K562 (cell line): ENCODE measurements at regions not wholly inside any gene's neighbourhood (a gene's known extent, or its start where the extent isn't known, plus 50 kb on each side); places are given as distances from the start of the nearest gene placed in this dataset.

Experiments used
- ATAC-seq: fragments of 200-7000 bp; cut with Tn5 transposase; 3 replicates; pipeline ENCODE4 v1.9.1; 2020; ENCODE audit warnings: moderate library complexity
- BruUV-seq: library from RNA; stranded (reverse); fragments of 400-500 nt; replicated peaks from 2 replicates; lab custom pipeline; 2021; lab: Mats Ljungman, UMichigan
- CTCF ChIA-PET: fragments of 300-600 bp; formaldehyde crosslinking; extraction: SDS; loops from one replicate; lab custom pipeline; 2021; ENCODE audit warnings: low intra/inter-chr PET ratio; lab: Yijun Ruan, JAX
- POLR2A ChIA-PET: fragments of 300-600, 350-650 bp; sonication (Branson Sonifier 250); formaldehyde crosslinking; extraction: SDS; loops from one replicate; lab custom pipeline; 2021; ENCODE audit warnings: antibody characterized with exemption, inconsistent platforms; lab: Yijun Ruan, JAX
- DNase-seq, 4 experiments: peaks; one replicate each; pipeline versions ENCODE4 v3.0.0 to v3.0.0-alpha.2; 2011 to 2018; ENCODE audit warnings: low spot score in 3 of 4, mixed read lengths in 3 of 4; ENCODE audit errors: extremely low read depth in 1 of 4
- FAIRE-seq: peaks from 2 replicates; lab custom pipeline; 2011; peaks lifted over from hg19 to GRCh38; lab: Jason Lieb, UNC
- H2AFZ ChIP-seq: 2 replicates; pipeline ENCODE4 v1.6.0; 2011; ENCODE audit warnings: low read depth, low read length, control low read depth, inconsistent platforms
- H3K27ac ChIP-seq: fragments of 200-600 bp; 3 replicates; pipeline ENCODE4 v1.8.0; 2011; ENCODE audit warnings: low read depth, mild to moderate bottlenecking, control low read depth, inconsistent platforms, low read length, moderate library complexity, mixed read lengths; ENCODE audit errors: extremely low read depth
- H3K27me3 ChIP-seq, 2 experiments: fragments of 300-600 bp in 1 of 2; 2 replicates in 1 of 2; 3 replicates in 1 of 2; pipeline versions ENCODE4 v1.6.0 to v1.8.0; 2011; ENCODE audit warnings: inconsistent platforms in 2 of 2, low read length in 2 of 2, mild to moderate bottlenecking in 1 of 2, mixed read lengths in 1 of 2, moderate library complexity in 1 of 2; ENCODE audit not compliant: control insufficient read depth in 2 of 2, insufficient read depth in 2 of 2
- H3K36me3 ChIP-seq: fragments of 300-600 bp; 3 replicates; pipeline ENCODE4 v1.8.0; 2011; ENCODE audit warnings: mild to moderate bottlenecking, low read length, inconsistent platforms; ENCODE audit not compliant: control insufficient read depth, insufficient read depth
- H3K4me1 ChIP-seq, 2 experiments: fragments of 200-600 bp in 1 of 2; replicated peaks in 1 of 2; 2 replicates in 1 of 2; 3 replicates in 1 of 2; pipeline versions ENCODE4 v1.5.1 to v1.8.0; 2011; ENCODE audit warnings: inconsistent platforms in 2 of 2, low read length in 2 of 2, mild to moderate bottlenecking in 1 of 2, mixed read lengths in 1 of 2, moderate library complexity in 1 of 2; ENCODE audit not compliant: control insufficient read depth in 2 of 2, insufficient read depth in 2 of 2
- H3K4me2 ChIP-seq: 2 replicates; pipeline ENCODE4 v1.6.1; 2011; ENCODE audit warnings: low read length, control low read depth, inconsistent platforms, mixed read lengths; ENCODE audit not compliant: insufficient read depth
- H3K4me3 ChIP-seq: fragments of 200-600 bp; sonication (generic), shearing (Covaris generic); 2 replicates; pipeline ENCODE4 v1.5.1; 2016; ENCODE audit warnings: control low read depth, inconsistent platforms
- H3K79me2 ChIP-seq: fragments of 200-600 bp; 3 replicates; pipeline ENCODE4 v1.8.0; 2011; ENCODE audit warnings: low read length, inconsistent platforms; ENCODE audit not compliant: control insufficient read depth, insufficient read depth
- H3K9ac ChIP-seq, 2 experiments: 2 replicates each; pipeline versions ENCODE4 v1.6.0 to v1.6.1; 2011; ENCODE audit warnings: low read depth in 2 of 2, low read length in 2 of 2, control low read depth in 1 of 2, inconsistent platforms in 1 of 2, mild to moderate bottlenecking in 1 of 2, mixed read lengths in 1 of 2; ENCODE audit not compliant: insufficient read depth in 1 of 2
- H3K9me1 ChIP-seq: one replicate; pipeline ENCODE4 v1.6.0; 2011; ENCODE audit warnings: inconsistent platforms, mild to moderate bottlenecking, low read length, moderate library complexity; ENCODE audit not compliant: control insufficient read depth, insufficient read depth
- H3K9me3 ChIP-seq: replicated peaks from 2 replicates; pipeline ENCODE4 v1.5.1; 2011; ENCODE audit warnings: low read depth, low read length, inconsistent platforms; ENCODE audit not compliant: control insufficient read depth, insufficient read depth
- H4K20me1 ChIP-seq: replicated peaks from 2 replicates; pipeline ENCODE4 v1.6.1; 2011; ENCODE audit warnings: low read length, inconsistent platforms, mixed read lengths; ENCODE audit not compliant: control insufficient read depth, insufficient read depth
- BACH1 ChIP-seq: fragments of 200-800 bp; sonication (Bioruptor generic); IDR thresholded peaks from 2 replicates; pipeline ENCODE4 v1.6.1; 2016; ENCODE audit warnings: missing genetic modification characterization, missing compliant biosample characterization
- CREB1 ChIP-seq, 2 experiments: sonication (generic) in 1 of 2; formaldehyde crosslinking in 1 of 2; IDR thresholded peaks; 2 replicates each; pipeline versions ENCODE4 v1.6.1 to v1.8.0; 2012 to 2022; ENCODE audit warnings: inconsistent platforms in 1 of 2, mild to moderate bottlenecking in 1 of 2, missing genetic modification reagents in 1 of 2, moderate library complexity in 1 of 2
- E2F3 ChIP-seq: fragments of 250-450 bp; sonication (Bioruptor Pico); IDR thresholded peaks from 2 replicates; pipeline ENCODE4 v1.4.0; 2020; ENCODE audit warnings: mild to moderate bottlenecking
- E2F6 ChIP-seq, 2 experiments: IDR thresholded peaks; 2 replicates each; pipeline ENCODE4 v1.6.1; 2011; ENCODE audit warnings: borderline replicate concordance in 1 of 2, control low read depth in 1 of 2, low read depth in 1 of 2, low read length in 1 of 2, mild to moderate bottlenecking in 1 of 2, mixed read lengths in 1 of 2, moderate library complexity in 1 of 2; ENCODE audit not compliant: insufficient read depth in 1 of 2, insufficient read length in 1 of 2, poor library complexity in 1 of 2, severe bottlenecking in 1 of 2; ENCODE audit errors: extremely low read depth in 1 of 2
- GABPB2 ChIP-seq: fragments of 250-450 bp; sonication (Bioruptor Pico); conservative IDR thresholded peaks from 2 replicates; pipeline ENCODE4 v1.5.1; 2021; ENCODE audit warnings: mild to moderate bottlenecking
- NFYB ChIP-seq: IDR thresholded peaks from 2 replicates; pipeline ENCODE4 v1.6.1; 2011; ENCODE audit warnings: mild to moderate bottlenecking, moderate library complexity; ENCODE audit not compliant: insufficient read length; ENCODE audit errors: extremely low read depth
- NUFIP1 ChIP-seq: fragments of 450-650 bp; IDR thresholded peaks from 2 replicates; pipeline ENCODE4 v1.6.1; 2018; ENCODE audit not compliant: partially characterized antibody
- RBM17 ChIP-seq: fragments of 200-400 bp; formaldehyde crosslinking; IDR thresholded peaks from 2 replicates; pipeline ENCODE4 v1.6.1; 2017; ENCODE audit warnings: low read depth, mild to moderate bottlenecking, low read length, borderline replicate concordance
- RERE ChIP-seq: sonication (generic); formaldehyde crosslinking; IDR thresholded peaks from 2 replicates; pipeline ENCODE4 v1.8.0; 2023; ENCODE audit warnings: missing genetic modification reagents, mild to moderate bottlenecking, borderline replicate concordance
- TRIM24 ChIP-seq, 2 experiments: fragments of 450-650 bp; IDR thresholded peaks; 2 replicates each; pipeline ENCODE4 v1.6.1; 2016
- ZFP30 ChIP-seq: fragments of 250-450 bp; sonication (Bioruptor Pico); IDR thresholded peaks from 2 replicates; pipeline ENCODE4 v1.8.0; 2022; ENCODE audit warnings: moderate library complexity, mild to moderate bottlenecking, inconsistent platforms, borderline replicate concordance
- ZNF174 ChIP-seq: fragments of 250-450 bp; sonication (Bioruptor Pico); IDR thresholded peaks from 2 replicates; pipeline ENCODE4 v1.4.0; 2020; ENCODE audit warnings: mild to moderate bottlenecking
- ZNF324 ChIP-seq: fragments of 250-450 bp; sonication (Bioruptor Pico); IDR thresholded peaks from 2 replicates; pipeline ENCODE4 v1.4.0; 2020; ENCODE audit warnings: mild to moderate bottlenecking
- ZNF668 ChIP-seq: fragments of 250-450 bp; sonication (Bioruptor Pico); IDR thresholded peaks from 2 replicates; pipeline ENCODE4 v1.8.0; 2022; ENCODE audit warnings: mild to moderate bottlenecking, inconsistent platforms
- ZNF764 ChIP-seq: fragments of 250-450 bp; sonication (Bioruptor Pico); IDR thresholded peaks from 2 replicates; pipeline ENCODE4 v1.4.0; 2020; ENCODE audit warnings: low read depth, mild to moderate bottlenecking, moderate library complexity
- WGBS: fragments of 100-300 bp; shearing (Covaris generic); methylation state at CpG from one replicate; pipeline ENCODE4 v1.1.6; 2016; ENCODE audit warnings: low coverage, mixed read lengths; ENCODE audit not compliant: insufficient coverage; ENCODE audit errors: missing lambda C conversion rate; 5-methylcytosine and 5-hydroxymethylcytosine counted together
- in situ Hi-C: fragments of 300-500 bp; cut with MboI; formaldehyde crosslinking; loops from 4 replicates; pipeline ENCODE4 v1.15.0; 2018; ENCODE audit warnings: inconsistent platforms, mixed read lengths
- intact Hi-C: fragments of 100-400 bp; cut with micrococcal nuclease; formaldehyde crosslinking; loops from 2 replicates; pipeline ENCODE4 v1.14.2; 2022

GRCh38 chr12:126425264-126425663, 1360.0 kb downstream of the AACS start:
- intact Hi-C loops = no loop called here
- no peaks in the 10 kb centered on the region for H3K79me2 ChIP-seq
- H3K36me3 ChIP-seq = no peaks in the 10 kb centered on the region
- H3K4me1 ChIP-seq = no peaks in the 10 kb centered on the region
- H3K4me2 ChIP-seq = no peak overlapping the region
- ChIA-PET CTCF (no interaction called here), POLR2A (no interaction called here)
- H3K27ac ChIP-seq = no peak overlapping the region
- no peaks in the 10 kb centered on the region for H3K9me3 ChIP-seq
- no peak overlapping the region for H3K9ac ChIP-seq
- H3K9me1 ChIP-seq = no peaks in the 10 kb centered on the region
- H3K4me3 ChIP-seq = no peak overlapping the region
- no peaks in the 10 kb centered on the region for H3K27me3 ChIP-seq
- H2AFZ ChIP-seq = no peak overlapping the region
- FAIRE-seq (no peak), DNase-seq (no peak), ATAC-seq (no peak)
- TF ChIP-seq ZNF668 (CRISPR knock-in tag) (no peak), ZNF174 (CRISPR knock-in tag) (no peak), RERE (CRISPR knock-in tag) (no peak), ZFP30 (no peak), E2F3 (no peak), ZNF324 (CRISPR knock-in tag) (no peak), GABPB2 (CRISPR knock-in tag) (no peak), ZNF764 (CRISPR knock-in tag) (no peak), NUFIP1 (no peak), E2F6 (IDR thresholded peaks at IDR 0.05; ENCODE audit: borderline replicate concordance in 1 of 2, extremely low read depth in 1 of 2, insufficient read depth in 1 of 2, insufficient read length in 1 of 2, low read depth in 1 of 2, low read length in 1 of 2, poor library complexity in 1 of 2, severe bottlenecking in 1 of 2) (no peak), BACH1 (tag) (no peak), TRIM24 (IDR thresholded peaks at IDR 0.05) (no peak), CREB1 (IDR thresholded peaks at IDR 0.05) (no peak), CREB1 (CRISPR knock-in tag; IDR thresholded peaks at IDR 0.05) (no peak), NFYB (no peak), RBM17 (no peak)
- H4K20me1 ChIP-seq = no peaks in the 10 kb centered on the region
- BruUV-seq = no TSS peak
- in situ Hi-C loops = no loop called here
- WGBS = 10% methylated on average over 7 of the region's 7 CpGs
